H9 (cell line): ENCODE measurements at regions not wholly inside any gene's neighbourhood (a gene's known extent, or its start where the extent isn't known, plus 50 kb on each side); places are given as distances from the start of the nearest gene placed in this dataset.

Experiments used
- DNase-seq: peaks from one replicate; pipeline ENCODE4 v3.0.0-alpha.2; 2017
- H2AFZ ChIP-seq: one replicate; pipeline ENCODE4 v1.6.1; 2013; ENCODE audit warnings: mild to moderate bottlenecking, low read length, control low read depth, moderate library complexity
- H2AK5ac ChIP-seq: 2 replicates; pipeline ENCODE4 v1.6.1; 2013; ENCODE audit warnings: low read length, control low read depth, mixed read lengths; ENCODE audit not compliant: insufficient read length
- H2BK120ac ChIP-seq: one replicate; pipeline ENCODE4 v1.6.1; 2013; ENCODE audit warnings: low read depth, mild to moderate bottlenecking, low read length, control low read depth, inconsistent platforms; ENCODE audit not compliant: poor library complexity, severe bottlenecking
- H2BK12ac ChIP-seq: 2 replicates; pipeline ENCODE4 v1.6.1; 2013; ENCODE audit warnings: low read length, control low read depth, mixed read lengths, low read depth; ENCODE audit not compliant: insufficient read length
- H2BK15ac ChIP-seq: 2 replicates; pipeline ENCODE4 v1.6.1; 2013; ENCODE audit warnings: low read depth, low read length, control low read depth
- H2BK20ac ChIP-seq: one replicate; pipeline ENCODE4 v1.6.1; 2013; ENCODE audit warnings: low read depth, mild to moderate bottlenecking, low read length, control low read depth, inconsistent platforms; ENCODE audit not compliant: poor library complexity, severe bottlenecking
- H2BK5ac ChIP-seq: 2 replicates; pipeline ENCODE4 v1.6.1; 2013; ENCODE audit warnings: low read length, control low read depth, mixed read lengths; ENCODE audit not compliant: insufficient read length
- H3K14ac ChIP-seq: 2 replicates; pipeline ENCODE4 v1.6.1; 2013; ENCODE audit warnings: low read length, control low read depth; ENCODE audit not compliant: insufficient read depth
- H3K18ac ChIP-seq: 2 replicates; pipeline ENCODE4 v1.6.1; 2013; ENCODE audit warnings: low read depth, mild to moderate bottlenecking, mixed read lengths, low read length, control low read depth; ENCODE audit not compliant: insufficient read length
- H3K23ac ChIP-seq: 2 replicates; pipeline ENCODE4 v1.6.1; 2013; ENCODE audit warnings: low read length, control low read depth, mixed read lengths, low read depth; ENCODE audit not compliant: insufficient read length
- H3K23me2 ChIP-seq: 2 replicates; pipeline ENCODE4 v1.6.1; 2013; ENCODE audit warnings: low read depth, mild to moderate bottlenecking, mixed read lengths, low read length, control low read depth; ENCODE audit not compliant: insufficient read length, poor library complexity, severe bottlenecking
- H3K27ac ChIP-seq: 2 replicates; pipeline ENCODE4 v1.5.1; 2013; ENCODE audit warnings: low read length, control low read depth, mixed read lengths, low read depth; ENCODE audit not compliant: insufficient read length
- H3K27me3 ChIP-seq: 2 replicates; pipeline ENCODE4 v1.6.1; 2013; ENCODE audit warnings: low read length, control low read depth, inconsistent platforms; ENCODE audit not compliant: insufficient read depth
- H3K4ac ChIP-seq: 2 replicates; pipeline ENCODE4 v1.6.1; 2013; ENCODE audit warnings: low read depth, mild to moderate bottlenecking, control low read depth, inconsistent platforms, low read length, moderate library complexity
- H3K4me1 ChIP-seq: 2 replicates; pipeline ENCODE4 v1.6.1; 2013; ENCODE audit warnings: low read length, control low read depth, inconsistent platforms; ENCODE audit not compliant: insufficient read depth
- H3K4me2 ChIP-seq: 2 replicates; pipeline ENCODE4 v1.6.1; 2013; ENCODE audit warnings: low read length, control low read depth, mixed read lengths; ENCODE audit not compliant: insufficient read length, insufficient read depth
- H3K56ac ChIP-seq: 2 replicates; pipeline ENCODE4 v1.6.1; 2013; ENCODE audit warnings: low read depth, mild to moderate bottlenecking, mixed read lengths, low read length, control low read depth; ENCODE audit not compliant: insufficient read length
- H3K79me1 ChIP-seq: 2 replicates; pipeline ENCODE4 v1.6.1; 2013; ENCODE audit warnings: low read depth, mild to moderate bottlenecking, moderate library complexity, low read length, control low read depth, inconsistent platforms; ENCODE audit not compliant: insufficient read depth, poor library complexity, severe bottlenecking
- H3K79me2 ChIP-seq: 2 replicates; pipeline ENCODE4 v1.6.1; 2013; ENCODE audit warnings: low read length, control low read depth, inconsistent platforms; ENCODE audit not compliant: insufficient read depth
- H3K9ac ChIP-seq: 2 replicates; pipeline ENCODE4 v1.6.1; 2013; ENCODE audit warnings: low read length, control low read depth, mixed read lengths; ENCODE audit not compliant: insufficient read length; ENCODE audit errors: extremely low read depth
- H3K9me3 ChIP-seq: one replicate; pipeline ENCODE4 v1.6.1; 2013; ENCODE audit warnings: low read depth, low read length, inconsistent platforms; ENCODE audit not compliant: control insufficient read depth
- H3T11ph ChIP-seq: one replicate; pipeline ENCODE4 v1.6.1; 2013; ENCODE audit warnings: mild to moderate bottlenecking, low read length, control low read depth, inconsistent platforms
- H4K20me1 ChIP-seq: one replicate; pipeline ENCODE4 v1.6.1; 2013; ENCODE audit not compliant: control insufficient read depth, insufficient read length, insufficient read depth
- H4K5ac ChIP-seq: 2 replicates; pipeline ENCODE4 v1.6.1; 2013; ENCODE audit warnings: low read depth, mild to moderate bottlenecking, mixed read lengths, low read length, control low read depth; ENCODE audit not compliant: insufficient read length
- H4K8ac ChIP-seq: replicated peaks from 2 replicates; pipeline ENCODE4 v1.6.1; 2013; ENCODE audit warnings: low read length, control low read depth, mixed read lengths, low read depth; ENCODE audit not compliant: insufficient read length
- H4K91ac ChIP-seq: 2 replicates; pipeline ENCODE4 v1.6.1; 2013; ENCODE audit warnings: low read depth, mild to moderate bottlenecking, moderate library complexity, mixed read lengths, low read length, control low read depth; ENCODE audit not compliant: insufficient read length
- H3K27ac Mint-ChIP-seq, 3 experiments: 2 replicates in 2 of 3; 3 replicates in 1 of 3; pipeline ENCODE4 v1.8.0; 2020 to 2021; ENCODE audit warnings: mixed read lengths in 3 of 3, mild to moderate bottlenecking in 1 of 3, moderate library complexity in 1 of 3
- H3K27me3 Mint-ChIP-seq: 2 replicates; pipeline ENCODE4 v1.8.0; 2021; ENCODE audit warnings: low read depth, mild to moderate bottlenecking, moderate library complexity, mixed read lengths
- H3K36me3 Mint-ChIP-seq, 3 experiments: 2 replicates in 2 of 3; 3 replicates in 1 of 3; pipeline ENCODE4 v1.8.0; 2020 to 2021; ENCODE audit warnings: low read depth in 3 of 3, mixed read lengths in 3 of 3; ENCODE audit not compliant: insufficient read depth in 1 of 3
- H3K4me1 Mint-ChIP-seq, 2 experiments: 2 replicates each; pipeline ENCODE4 v1.8.0; 2020; ENCODE audit warnings: mixed read lengths in 2 of 2
- H3K4me3 Mint-ChIP-seq, 2 experiments: 2 replicates in 1 of 2; 3 replicates in 1 of 2; pipeline ENCODE4 v1.8.0; 2020 to 2021; ENCODE audit warnings: mild to moderate bottlenecking in 2 of 2, mixed read lengths in 2 of 2, moderate library complexity in 1 of 2
- H3K9me3 Mint-ChIP-seq, 2 experiments: 2 replicates in 1 of 2; 3 replicates in 1 of 2; pipeline ENCODE4 v1.8.0; 2020; ENCODE audit warnings: mild to moderate bottlenecking in 2 of 2, mixed read lengths in 2 of 2, moderate library complexity in 1 of 2
- CTCF ChIP-seq: fragments of 200-600 bp; sonication (generic); conservative IDR thresholded peaks from 3 replicates; pipeline ENCODE4 v1.8.0; 2021; ENCODE audit warnings: antibody characterized with exemption, mild to moderate bottlenecking
- WGBS: extraction: QIAGEN DNeasy Blood & Tissue Kit; methylation state at CpG from one replicate; pipeline ENCODE4 v1.1.7; 2013; ENCODE audit warnings: missing lambda C conversion rate, low lambda C conversion rate, mixed read lengths; ENCODE audit not compliant: insufficient read length; ENCODE audit errors: extremely low coverage; 5-methylcytosine and 5-hydroxymethylcytosine counted together

- Histone ChIP-seq H3K23ac (no peak overlapping the region), H4K20me1 (no peaks in the 10 kb centered on the region), H4K5ac (no peak overlapping the region), H2BK5ac (no peak overlapping the region), H3K79me2 (no peaks in the 10 kb centered on the region), H3T11ph (no peak overlapping the region), H2BK15ac (no peak overlapping the region), H3K4me1 (no peaks in the 10 kb centered on the region; the same call in 1 of the 2 replicates), H2BK120ac (no peak overlapping the region), H3K18ac (no peak overlapping the region), H4K91ac (no peak overlapping the region), H3K56ac (no peak overlapping the region), H2BK20ac (no peak overlapping the region), H2BK12ac (no peak overlapping the region), H3K27me3 (no peaks in the 10 kb centered on the region), H3K14ac (no peak overlapping the region), H2AFZ (no peak overlapping the region), H3K79me1 (no peaks in the 10 kb centered on the region), H3K9me3 (no peaks in the 10 kb centered on the region), H3K27ac (no peak overlapping the region), H4K8ac (no peak overlapping the region), H3K23me2 (no peaks in the 10 kb centered on the region), H3K4me2 (no peak overlapping the region), H3K9ac (no peak overlapping the region), H3K4ac (no peak overlapping the region), H2AK5ac (no peak overlapping the region)
- peaks cover 4% of the 10 kb centered on the region; the same call in 1 of the 2 replicates for H3K27me3 Mint-ChIP-seq
- no peak overlapping the region; a peak in 1 of 7 replicates for H3K27ac Mint-ChIP-seq
- H3K4me1 Mint-ChIP-seq = peaks cover 16 to 18% of the 10 kb centered on the region in 2 experiments
- no peak overlapping the region for H3K4me3 Mint-ChIP-seq
- no peak for DNase-seq
- no peak for TF ChIP-seq CTCF
- no CpG with 5 or more reads among the region's 6 CpGs for WGBS
- H3K36me3 Mint-ChIP-seq = no peaks in the 10 kb centered on the region
- H3K9me3 Mint-ChIP-seq = no peaks in the 10 kb centered on the region; a peak in 2 of 5 replicates
These were observed 207.9 kb upstream of the RGMA start for GRCh38 chr15:93296759-93297500.
